ENCODE measurements at regions not wholly inside any gene's neighbourhood (a gene's known extent, or its start where the extent isn't known, plus 50 kb on each side); places are given as distances from the start of the nearest gene placed in this dataset.

- TF ChIP-seq EP300 (IDR thresholded peaks at IDR 0.05) (no peak), CTCF (IDR thresholded peaks at IDR 0.05) (no peak), POLR2A (IDR thresholded peaks at IDR 0.05) (no peak), POLR2AphosphoS5 (IDR thresholded peaks at IDR 0.05) (no peak)
- DNase-seq: peak; percentile 57
- Histone ChIP-seq H3K9me3 (no peaks in the 10 kb centered on the region), H3K36me3 (no peaks in the 10 kb centered on the region), H3K4me3 (no peak overlapping the region), H3K27me3 (no peaks in the 10 kb centered on the region), H3K27ac (no peak overlapping the region), H3K4me1 (no peaks in the 10 kb centered on the region)
- intact Hi-C loops (cut with DNase I): no loop called here
- 92 to 93% methylated on average over 7 of the region's 7 CpGs for WGBS, 2 donors
Observed at GRCh38 chr5:135108992-135109391, 75.0 kb upstream of the PITX1 start.

GRCh38 chr5:135108569-135108968 is 74.5 kb upstream of the PITX1 start:
- H3K4me3 ChIP-seq: no peak overlapping the region
- TF ChIP-seq POLR2AphosphoS5 (IDR thresholded peaks at IDR 0.05) (no peak), POLR2A (IDR thresholded peaks at IDR 0.05) (no peak), CTCF (IDR thresholded peaks at IDR 0.05) (no peak), EP300 (IDR thresholded peaks at IDR 0.05) (no peak)
- no peak overlapping the region for H3K27ac ChIP-seq
- no peaks in the 10 kb centered on the region for H3K9me3 ChIP-seq
- no peaks in the 10 kb centered on the region for H3K4me1 ChIP-seq
- DNase-seq: peak; percentile 22
- no peaks in the 10 kb centered on the region for H3K36me3 ChIP-seq
- intact Hi-C loops (cut with DNase I): no loop called here
- no peaks in the 10 kb centered on the region for H3K27me3 ChIP-seq
- WGBS, 2 donors: 95 to 97% methylated on average over 3 of the region's 3 CpGs

GRCh38 chr5:135107986-135108385 is 74.0 kb upstream of the PITX1 start:
- TF ChIP-seq EP300 (IDR thresholded peaks at IDR 0.05) (no peak), POLR2A (IDR thresholded peaks at IDR 0.05) (no peak), POLR2AphosphoS5 (IDR thresholded peaks at IDR 0.05) (no peak), CTCF (IDR thresholded peaks at IDR 0.05) (no peak)
- intact Hi-C loops (cut with DNase I): no loop called here
- Histone ChIP-seq H3K27ac (no peak overlapping the region), H3K27me3 (no peaks in the 10 kb centered on the region), H3K9me3 (no peaks in the 10 kb centered on the region), H3K4me3 (no peak overlapping the region), H3K4me1 (no peaks in the 10 kb centered on the region), H3K36me3 (no peaks in the 10 kb centered on the region)
- DNase-seq: peak; percentile 33
- 86 to 92% methylated on average over 3 of the region's 3 CpGs for WGBS, 2 donors

- WGBS, 2 donors: 16 to 43% methylated on average over 19 of the region's 19 CpGs
- Histone ChIP-seq H3K27me3 (no peaks in the 10 kb centered on the region), H3K9me3 (no peaks in the 10 kb centered on the region), H3K4me1 (no peaks in the 10 kb centered on the region), H3K4me3 (no peak overlapping the region), H3K27ac (no peak overlapping the region), H3K36me3 (no peaks in the 10 kb centered on the region)
- peak; percentile 56 for DNase-seq
- no peak for TF ChIP-seq POLR2AphosphoS5 (IDR thresholded peaks at IDR 0.05)
- TF ChIP-seq CTCF (IDR thresholded peaks at IDR 0.05): no peak
- no peak for TF ChIP-seq EP300 (IDR thresholded peaks at IDR 0.05)
- no peak for TF ChIP-seq POLR2A (IDR thresholded peaks at IDR 0.05)
- intact Hi-C loops (cut with DNase I): no loop called here
Observed at GRCh38 chr5:135106610-135107471, 72.8 kb upstream of the PITX1 start.
